AG04449 (cell line): ENCODE measurements at regions not wholly inside any gene's neighbourhood (a gene's known extent, or its start where the extent isn't known, plus 50 kb on each side); places are given as distances from the start of the nearest gene placed in this dataset.

ENCODE experiments used
- CTCF ChIA-PET: fragments of 350-600 bp; formaldehyde crosslinking; extraction: SDS; loops from one replicate; lab custom pipeline; 2021; ENCODE audit warnings: antibody characterized with exemption; lab: Yijun Ruan, JAX
- POLR2A ChIA-PET: fragments of 400-600, 350-600 bp; formaldehyde crosslinking; extraction: SDS; loops from one replicate; lab custom pipeline; 2020; ENCODE audit warnings: antibody characterized with exemption, inconsistent platforms; lab: Yijun Ruan, JAX
- DNase-seq: peaks from one replicate; pipeline ENCODE4 v3.0.0-alpha.2; 2010; ENCODE audit warnings: low read depth, low spot score
- H3K4me3 ChIP-seq: 2 replicates; pipeline ENCODE4 v1.5.1; 2011; ENCODE audit warnings: low read depth, mild to moderate bottlenecking, control low read depth, low read length
- TF ChIP-seq, protein P1 (sequence below): IDR thresholded peaks from one replicate; pipeline ENCODE4 v1.5.1; 2011; ENCODE audit warnings: mild to moderate bottlenecking, moderate library complexity, low read length, control low read depth, inconsistent platforms; ENCODE audit not compliant: insufficient read depth; ENCODE audit errors: missing control alignments

DNA sequence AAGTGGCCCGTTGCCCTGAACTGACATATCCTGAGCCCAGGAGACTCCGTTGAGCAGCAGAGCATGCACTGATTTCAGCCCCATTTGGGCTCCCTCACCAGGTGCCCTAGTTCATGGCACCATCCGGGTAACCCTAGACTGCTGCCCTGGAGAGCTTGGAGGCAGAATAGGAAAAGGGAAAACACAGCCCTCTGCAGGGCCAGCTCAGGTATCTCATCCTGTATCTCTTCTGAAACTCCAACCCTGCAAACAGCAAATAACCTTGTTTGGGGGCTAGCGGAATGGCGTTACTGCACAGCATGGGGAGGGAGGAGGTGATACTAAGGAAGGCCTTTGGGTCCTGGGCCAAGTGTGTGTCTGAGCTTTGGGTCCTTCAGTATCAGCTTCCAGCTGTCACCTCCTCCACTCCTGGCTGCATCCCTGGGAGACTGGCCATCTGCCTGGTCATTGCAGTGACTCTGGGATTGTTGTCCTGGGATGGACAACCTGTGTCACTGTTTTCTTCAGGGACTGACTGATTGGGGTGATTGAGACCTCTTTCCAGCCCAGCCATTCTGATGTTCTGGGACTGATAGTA is 233.8 kb upstream of the SKOR2 start:
- CTCF ChIA-PET: interaction anchor here (1.8 kb wide), 1 partner anchor 263 kb away, joined by 4 read pairs; no protein-coding TSS in a partner anchor
- TF ChIP-seq, protein P1, sequence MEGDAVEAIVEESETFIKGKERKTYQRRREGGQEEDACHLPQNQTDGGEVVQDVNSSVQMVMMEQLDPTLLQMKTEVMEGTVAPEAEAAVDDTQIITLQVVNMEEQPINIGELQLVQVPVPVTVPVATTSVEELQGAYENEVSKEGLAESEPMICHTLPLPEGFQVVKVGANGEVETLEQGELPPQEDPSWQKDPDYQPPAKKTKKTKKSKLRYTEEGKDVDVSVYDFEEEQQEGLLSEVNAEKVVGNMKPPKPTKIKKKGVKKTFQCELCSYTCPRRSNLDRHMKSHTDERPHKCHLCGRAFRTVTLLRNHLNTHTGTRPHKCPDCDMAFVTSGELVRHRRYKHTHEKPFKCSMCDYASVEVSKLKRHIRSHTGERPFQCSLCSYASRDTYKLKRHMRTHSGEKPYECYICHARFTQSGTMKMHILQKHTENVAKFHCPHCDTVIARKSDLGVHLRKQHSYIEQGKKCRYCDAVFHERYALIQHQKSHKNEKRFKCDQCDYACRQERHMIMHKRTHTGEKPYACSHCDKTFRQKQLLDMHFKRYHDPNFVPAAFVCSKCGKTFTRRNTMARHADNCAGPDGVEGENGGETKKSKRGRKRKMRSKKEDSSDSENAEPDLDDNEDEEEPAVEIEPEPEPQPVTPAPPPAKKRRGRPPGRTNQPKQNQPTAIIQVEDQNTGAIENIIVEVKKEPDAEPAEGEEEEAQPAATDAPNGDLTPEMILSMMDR: no peak
- no peak for DNase-seq
- POLR2A ChIA-PET: no interaction called here
- no peak overlapping the region for H3K4me3 ChIP-seq

DNA sequence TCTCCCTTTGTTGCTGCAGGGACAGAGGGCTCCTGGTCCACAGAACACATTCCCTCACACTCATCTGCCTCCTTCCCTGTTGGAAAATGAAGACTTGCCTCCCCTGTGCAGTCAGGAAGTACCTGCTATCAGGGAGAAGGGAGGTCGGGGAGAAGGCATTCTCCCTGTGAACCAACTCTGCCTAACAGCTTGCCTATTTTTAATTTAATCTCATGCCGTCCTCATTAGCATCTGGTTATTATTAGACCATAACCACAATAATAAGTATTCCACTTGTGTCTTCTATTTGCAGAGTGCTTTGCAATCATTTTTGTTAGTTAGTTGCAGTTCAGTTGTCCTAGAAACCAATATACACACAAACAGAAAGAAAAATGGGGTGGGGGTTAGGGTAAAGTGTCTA is 232.6 kb upstream of the SKOR2 start:
- CTCF ChIA-PET: interaction anchor here (1.8 kb wide), 1 partner anchor 265 kb away, joined by 4 read pairs; no protein-coding TSS in a partner anchor

DNA sequence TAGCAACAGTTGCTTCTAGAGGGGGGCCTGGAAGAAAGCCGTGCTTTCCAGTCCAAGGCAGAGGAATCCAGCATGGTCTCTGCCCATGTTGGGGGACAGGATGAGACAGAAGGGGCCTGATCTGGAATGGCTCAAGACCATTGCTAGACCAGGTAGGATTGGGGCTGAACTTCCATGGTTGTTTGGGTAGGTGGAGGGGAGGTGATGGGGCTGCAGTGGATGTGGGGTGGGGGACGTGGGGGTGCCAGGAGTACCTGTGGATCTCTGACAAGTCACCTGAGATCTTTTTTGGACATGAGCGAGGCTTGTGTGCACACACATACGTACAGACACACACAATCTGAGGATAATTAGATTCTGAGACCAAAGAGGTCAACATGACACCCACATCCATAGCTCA is 228.7 kb upstream of the SKOR2 start:
- no peak for DNase-seq
- ChIA-PET CTCF (no interaction called here), POLR2A (no interaction called here)
- TF ChIP-seq, protein P1: no peak
- H3K4me3 ChIP-seq: no peak overlapping the region

More for the DNA sequence above, 232.6 kb upstream of the SKOR2 start:
- no peak overlapping the region for H3K4me3 ChIP-seq
- POLR2A ChIA-PET: no interaction called here
- no peak for DNase-seq
- TF ChIP-seq, protein P1: no peak

DNA sequence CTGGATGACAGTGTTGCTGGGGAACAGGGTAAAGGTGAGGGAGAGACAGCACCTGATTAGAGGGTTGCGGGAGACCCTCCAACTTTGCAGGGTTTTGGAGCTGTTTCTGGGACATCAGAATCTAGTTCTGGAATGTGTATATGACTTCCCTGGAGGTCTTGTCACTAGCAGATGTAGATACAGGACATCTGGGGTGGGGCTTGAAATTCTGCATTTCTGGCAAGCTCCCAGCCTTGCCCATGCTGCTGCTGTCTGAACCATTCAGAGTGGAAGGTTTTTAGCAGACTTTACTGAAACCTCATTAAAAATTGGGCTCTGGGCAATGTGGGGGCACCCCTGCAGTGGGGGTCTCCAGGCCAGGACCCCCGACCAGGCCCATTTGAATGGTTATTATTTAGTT is 220.3 kb upstream of the SKOR2 start:
- DNase-seq: no peak
- CTCF ChIA-PET: no interaction called here
- no peak overlapping the region for H3K4me3 ChIP-seq
- TF ChIP-seq, protein P1: no peak
- POLR2A ChIA-PET: no interaction called here

DNA sequence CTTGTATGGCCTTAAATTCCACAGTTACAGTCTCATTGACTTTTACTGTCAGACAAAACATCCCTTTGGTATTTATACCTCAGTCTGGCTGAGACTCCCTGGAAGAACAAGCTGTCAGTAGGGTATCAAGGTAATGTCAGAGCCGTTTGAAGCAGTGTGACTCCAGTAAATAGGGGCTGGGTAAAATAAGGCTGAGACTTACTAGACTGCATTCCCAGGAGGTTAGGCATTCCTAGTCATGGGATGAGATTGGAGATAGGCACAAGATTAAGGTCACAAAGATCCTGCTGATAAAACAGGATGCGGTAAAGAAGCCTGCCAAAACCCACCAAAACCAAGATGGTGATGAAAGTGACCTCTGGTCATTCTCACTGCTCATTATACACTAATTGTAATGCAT is 219.5 kb upstream of the SKOR2 start:
- DNase-seq: no peak
- no peak overlapping the region for H3K4me3 ChIP-seq
- TF ChIP-seq, protein P1: no peak
- CTCF ChIA-PET: no interaction called here
- POLR2A ChIA-PET: no interaction called here

DNA sequence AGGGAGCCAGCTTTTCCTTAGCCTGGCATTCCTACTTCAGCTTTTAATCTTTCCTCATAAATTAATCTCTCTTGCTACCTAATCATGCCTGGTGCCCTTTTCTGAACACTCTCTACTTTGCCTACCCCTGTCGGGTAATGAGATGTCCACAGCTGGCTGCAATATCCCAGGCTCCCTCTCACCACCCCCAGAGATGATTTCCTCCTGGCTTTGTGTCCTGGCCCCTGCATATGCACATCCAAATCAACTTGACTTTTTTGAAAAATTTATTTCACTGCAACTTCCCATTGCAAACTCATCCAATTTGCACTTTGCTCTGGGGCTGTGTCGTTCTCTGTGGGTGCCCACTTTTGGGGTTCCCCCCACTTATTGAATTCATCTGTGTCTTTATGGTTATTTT is 218.1 kb upstream of the SKOR2 start:
- TF ChIP-seq, protein P1: no peak
- POLR2A ChIA-PET: no interaction called here
- no peak for DNase-seq
- CTCF ChIA-PET: no interaction called here
- H3K4me3 ChIP-seq: no peak overlapping the region
